GM21381 (cell line): ENCODE measurements at regions not wholly inside any gene's neighbourhood (a gene's known extent, or its start where the extent isn't known, plus 50 kb on each side); places are given as distances from the start of the nearest gene placed in this dataset.

Experiments used
- ATAC-seq: cut with Tn5 transposase; IDR thresholded peaks from one replicate; pipeline ENCODE4 v1.9.1; 2021; ENCODE audit warnings: mild to moderate bottlenecking, moderate library complexity; ENCODE audit not compliant: unreplicated experiment

GRCh38 chr2:30046979-30047378, 99.8 kb upstream of the YPEL5 start:
- no peak for ATAC-seq

- no peak for ATAC-seq
Observed at GRCh38 chr2:30048636-30049175, 98.1 kb upstream of the YPEL5 start.

- no peak for ATAC-seq
Observed at GRCh38 chr2:30055548-30055947, 91.3 kb upstream of the YPEL5 start.

GRCh38 chr2:30060562-30060961, 86.2 kb upstream of the YPEL5 start:
- ATAC-seq, result no peak

- no peak for ATAC-seq
Observed at GRCh38 chr2:30068067-30068466, 78.7 kb upstream of the YPEL5 start.

GRCh38 chr2:30072250-30072842, 74.5 kb upstream of the YPEL5 start:
- peak; percentile 82 for ATAC-seq

GRCh38 chr2:30073523-30073922, 73.3 kb upstream of the YPEL5 start:
- no peak for ATAC-seq

GRCh38 chr2:30074023-30074422, 72.8 kb upstream of the YPEL5 start:
- no peak for ATAC-seq

GRCh38 chr2:30078521-30078920, 68.3 kb upstream of the YPEL5 start:
- ATAC-seq, result no peak

GRCh38 chr2:30084915-30085314, 61.9 kb upstream of the YPEL5 start:
- no peak for ATAC-seq

GRCh38 chr2:30089171-30089570, 57.6 kb upstream of the YPEL5 start:
- no peak for ATAC-seq

GRCh38 chr2:30095402-30095801, 51.4 kb upstream of the YPEL5 start:
- no peak for ATAC-seq

GRCh38 chr2:30096451-30096850, 50.4 kb upstream of the YPEL5 start:
- no peak for ATAC-seq
